PC-9 (cell line): ENCODE measurements at regions not wholly inside any gene's neighbourhood (a gene's known extent, or its start where the extent isn't known, plus 50 kb on each side); places are given as distances from the start of the nearest gene placed in this dataset.

ENCODE experiments used
- BruUV-seq: library from RNA; stranded (reverse); fragments of 400-500 nt; replicated peaks from 2 replicates; lab custom pipeline; 2021; lab: Mats Ljungman, UMichigan
- CTCF ChIA-PET: fragments of 300-600 bp; sonication (Branson Sonifier 250); formaldehyde crosslinking; loops from one replicate; lab custom pipeline; 2022; ENCODE audit warnings: antibody characterized with exemption; lab: Charles Lee
- POLR2A ChIA-PET: fragments of 300-600 bp; sonication (Branson Sonifier 250); formaldehyde crosslinking; loops from one replicate; lab custom pipeline; 2022; ENCODE audit warnings: antibody characterized with exemption; ENCODE audit not compliant: unreplicated experiment; lab: Charles Lee
- DNase-seq, 2 experiments: peaks; one replicate each; pipeline versions ENCODE4 v3.0.0 to v3.0.0-alpha.2; 2015 to 2022; ENCODE audit warnings: mixed read lengths in 1 of 2
- H2AFZ ChIP-seq: fragments of 200-600 bp; sonication (generic); 2 replicates; pipeline ENCODE4 v1.8.1; 2017; ENCODE audit warnings: antibody characterized with exemption
- H3F3A ChIP-seq: fragments of 200-600 bp; sonication (generic); 2 replicates; pipeline ENCODE4 v1.8.1; 2017; ENCODE audit warnings: antibody characterized with exemption, mild to moderate bottlenecking, low read depth; ENCODE audit not compliant: insufficient read depth
- H3K27ac ChIP-seq: fragments of 200-600 bp; sonication (generic); 2 replicates; pipeline ENCODE4 v1.6.1; 2016; ENCODE audit warnings: mixed run types
- H3K27me3 ChIP-seq: fragments of 200-600 bp; sonication (generic); 2 replicates; pipeline ENCODE4 v1.6.1; 2016; ENCODE audit warnings: low read depth, mixed run types; ENCODE audit not compliant: insufficient read depth
- H3K36me3 ChIP-seq: fragments of 200-600 bp; sonication (generic); 2 replicates; pipeline ENCODE4 v1.6.1; 2016; ENCODE audit warnings: low read depth, mixed run types
- H3K4me1 ChIP-seq: fragments of 200-600 bp; sonication (generic); replicated peaks from 2 replicates; pipeline ENCODE4 v1.6.1; 2016; ENCODE audit warnings: mixed run types; ENCODE audit not compliant: insufficient read depth
- H3K4me2 ChIP-seq: fragments of 200-600 bp; sonication (generic); 2 replicates; pipeline ENCODE4 v1.6.1; 2017; ENCODE audit warnings: mixed run types
- H3K4me3 ChIP-seq: fragments of 200-600 bp; sonication (generic); 2 replicates; pipeline ENCODE4 v1.6.1; 2016; ENCODE audit warnings: mixed run types
- H3K79me2 ChIP-seq: fragments of 200-600 bp; sonication (generic); 2 replicates; pipeline ENCODE4 v1.6.1; 2017; ENCODE audit warnings: low read depth, mixed run types
- H3K9me2 ChIP-seq: fragments of 200-600 bp; sonication (generic); 2 replicates; pipeline ENCODE4 v1.8.1; 2017; ENCODE audit warnings: mild to moderate bottlenecking; ENCODE audit not compliant: insufficient read depth
- H3K9me3 ChIP-seq: fragments of 200-600 bp; sonication (generic); 2 replicates; pipeline ENCODE4 v1.8.1; 2016; ENCODE audit warnings: low read depth; ENCODE audit not compliant: insufficient read depth
- H4K20me1 ChIP-seq: fragments of 200-600 bp; sonication (generic); 2 replicates; pipeline ENCODE4 v1.8.1; 2017; ENCODE audit not compliant: insufficient read depth
- CTCF ChIP-seq: fragments of 200-600 bp; sonication (generic); conservative IDR thresholded peaks from 2 replicates; pipeline ENCODE4 v1.6.1; 2017; ENCODE audit warnings: mixed run types, antibody characterized with exemption, mild to moderate bottlenecking, moderate library complexity
- EZH2 ChIP-seq: fragments of 200-600 bp; sonication (generic); IDR thresholded peaks from 2 replicates; pipeline ENCODE4 v1.8.0; 2017; ENCODE audit warnings: antibody characterized with exemption, low read depth
- intact Hi-C: fragments of 100-400 bp; cut with micrococcal nuclease; formaldehyde crosslinking; loops from one replicate; pipeline ENCODE4 v1.10.0; 2022; ENCODE audit not compliant: unreplicated experiment

- Histone ChIP-seq H3K9me3 (0 out of 2 replicates have a peak, but pooled peaks cover 5% of the 10 kb centered on the region), H3K4me1 (peaks cover 23% of the 10 kb centered on the region), H4K20me1 (no peaks in the 10 kb centered on the region), H3F3A (peaks cover 25% of the 10 kb centered on the region), H3K27ac (no peak overlapping the region), H3K4me2 (no peak overlapping the region), H2AFZ (no peak overlapping the region), H3K4me3 (no peak overlapping the region), H3K79me2 (no peaks in the 10 kb centered on the region), H3K9me2 (no peaks in the 10 kb centered on the region), H3K36me3 (no peaks in the 10 kb centered on the region), H3K27me3 (no peaks in the 10 kb centered on the region)
- no TSS peak for BruUV-seq
- no peak for DNase-seq
- TF ChIP-seq CTCF, result no peak
- no peak for TF ChIP-seq EZH2
- POLR2A ChIA-PET, result no interaction called here
- CTCF ChIA-PET, result no interaction called here
- intact Hi-C loops, result loop anchor here (5.0 kb wide), 1 partner anchor 62 kb away; no protein-coding TSS in a partner anchor
Observed at GRCh38 chr5:173518856-173519255, 97.6 kb downstream of the BOD1 start.

- intact Hi-C loops, result loop anchor here (5.0 kb wide), 1 partner anchor 60 kb away; no protein-coding TSS in a partner anchor
- Histone ChIP-seq H3K27me3 (no peaks in the 10 kb centered on the region), H3K9me3 (0 out of 2 replicates have a peak, but pooled peaks cover 5% of the 10 kb centered on the region), H3K79me2 (no peaks in the 10 kb centered on the region), H3K4me2 (no peak overlapping the region), H3K36me3 (no peaks in the 10 kb centered on the region), H3F3A (peaks cover 36% of the 10 kb centered on the region), H3K4me1 (peaks cover 35% of the 10 kb centered on the region), H3K4me3 (no peak overlapping the region), H2AFZ (no peak overlapping the region), H3K9me2 (no peaks in the 10 kb centered on the region), H4K20me1 (no peaks in the 10 kb centered on the region), H3K27ac (no peak overlapping the region)
- no TSS peak for BruUV-seq
- ChIA-PET CTCF (no interaction called here), POLR2A (no interaction called here)
- no peak for DNase-seq
- TF ChIP-seq EZH2 (no peak), CTCF (no peak)
Observed at GRCh38 chr5:173517648-173518047, 98.8 kb downstream of the BOD1 start.

GRCh38 chr5:173515526-173515925 lies 100.9 kb downstream of the BOD1 start:
- no peak overlapping the region for H3K4me3 ChIP-seq
- intact Hi-C loops, result loop anchor here (5.0 kb wide), 1 partner anchor 58 kb away; no protein-coding TSS in a partner anchor
- H3K4me2 ChIP-seq, result peak overlapping the region; percentile 14; the same call in 1 of the 2 replicates
- H3K4me1 ChIP-seq, result peaks cover 42% of the 10 kb centered on the region
- H4K20me1 ChIP-seq, result no peaks in the 10 kb centered on the region
- H3K9me2 ChIP-seq, result no peaks in the 10 kb centered on the region
- BruUV-seq, result no TSS peak
- peaks cover 44% of the 10 kb centered on the region for H3F3A ChIP-seq
- DNase-seq, result peak in 1 of 2 experiments; percentile 93
- TF ChIP-seq CTCF (no peak), EZH2 (no peak)
- H3K9me3 ChIP-seq, result 0 out of 2 replicates have a peak, but pooled peaks cover under 1% of the 10 kb centered on the region
- H3K36me3 ChIP-seq, result no peaks in the 10 kb centered on the region
- H3K79me2 ChIP-seq, result no peaks in the 10 kb centered on the region
- peak overlapping the region; percentile 94 for H3K27ac ChIP-seq
- POLR2A ChIA-PET, result no interaction called here
- H2AFZ ChIP-seq, result no peak overlapping the region
- CTCF ChIA-PET, result no interaction called here
- no peaks in the 10 kb centered on the region for H3K27me3 ChIP-seq
